ENCODE measurements at regions not wholly inside any gene's neighbourhood (a gene's known extent, or its start where the extent isn't known, plus 50 kb on each side); places are given as distances from the start of the nearest gene placed in this dataset.
"Not testable (repeated sequence)": the region's sequence is repeated elsewhere in the genome, so short reads cannot be mapped to it uniquely, and the experiment has no call there.

- no peak for DNase-seq (ENCODE audit: low read depth in 2 of 2)
These were observed 307.7 kb upstream of the ARSJ start for GRCh38 chr4:114287079-114287696.

DNA sequence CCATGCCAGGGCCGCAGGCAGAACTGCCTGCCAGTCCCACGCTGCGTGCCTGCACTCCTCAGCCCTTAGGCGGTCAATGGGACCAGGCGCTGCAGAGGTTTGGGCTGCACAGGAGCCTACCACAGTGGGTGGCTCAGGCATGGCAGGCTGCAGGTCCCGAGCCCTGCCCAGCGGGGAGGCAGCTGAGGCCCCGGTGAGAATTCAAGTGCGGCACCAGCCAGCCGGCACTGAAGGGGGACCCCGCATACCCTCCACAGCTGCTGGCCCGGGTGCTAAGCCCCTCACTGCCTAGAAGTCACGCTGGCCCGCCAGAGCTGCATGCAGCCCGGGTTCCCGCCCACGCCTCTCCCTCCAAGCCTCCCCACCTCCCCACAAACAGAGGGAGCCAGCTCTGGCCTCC lies 302.5 kb upstream of the UGT8 start:
- DNase-seq (ENCODE audit: low read depth in 2 of 2) = no peak

- no peak for DNase-seq (ENCODE audit: low read depth in 2 of 2)
These were observed 296.1 kb upstream of the UGT8 start for GRCh38 chr4:114302472-114302871.

DNA sequence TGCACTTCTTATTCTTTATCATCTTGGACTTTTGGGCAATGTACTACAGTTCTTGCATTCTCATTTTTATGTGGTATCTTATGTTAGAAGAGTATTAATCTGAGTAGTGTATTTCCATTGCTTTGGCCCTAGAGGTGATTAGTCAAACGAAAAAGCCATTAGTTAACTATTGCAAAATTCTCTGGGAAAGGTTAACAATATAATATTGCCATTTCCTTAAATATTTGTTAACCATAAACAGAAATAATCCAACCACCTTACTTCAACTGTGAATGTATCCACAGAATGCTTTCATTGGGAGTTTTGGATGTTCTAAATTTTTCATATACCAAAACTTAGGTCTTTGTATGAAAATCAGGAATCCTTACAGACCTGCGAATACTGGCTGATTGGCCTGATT lies 294.6 kb upstream of the UGT8 start:
- DNase-seq (ENCODE audit: low read depth in 2 of 2) = no peak

- no peak for DNase-seq (ENCODE audit: low read depth in 2 of 2)
These were observed 294.0 kb upstream of the UGT8 start for GRCh38 chr4:114304567-114304966.

GRCh38 chr4:114306946-114307345 lies 291.7 kb upstream of the UGT8 start:
- DNase-seq (ENCODE audit: low read depth in 2 of 2) = no peak

DNA sequence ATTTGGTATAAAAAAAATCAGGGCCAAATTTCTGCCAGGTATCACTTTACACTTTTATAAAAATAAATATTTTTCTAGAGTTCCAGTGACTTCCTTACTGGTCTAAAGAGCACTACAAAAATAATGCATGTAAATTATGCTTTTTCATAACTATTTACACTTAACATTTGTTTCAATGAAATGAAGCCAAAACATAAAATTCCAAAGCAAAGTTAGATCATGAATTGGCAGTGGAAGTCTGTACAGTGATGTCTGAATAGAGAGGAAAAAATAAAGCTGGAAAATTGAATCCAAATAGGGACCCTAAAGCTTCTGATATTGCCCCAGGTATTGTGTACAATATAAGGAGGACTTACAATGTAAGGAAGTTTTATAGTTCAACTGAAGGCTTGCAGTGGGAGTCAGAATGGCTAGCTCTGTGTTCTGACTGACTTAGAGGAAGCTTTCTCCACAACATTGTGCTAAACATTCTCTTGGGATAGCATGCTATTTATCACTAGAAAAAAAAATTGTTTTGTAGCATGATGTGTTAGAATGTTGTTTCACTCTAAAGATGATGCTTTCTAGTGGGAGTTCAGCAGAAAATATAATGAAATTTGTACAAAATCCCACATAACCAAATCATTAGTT lies 288.2 kb upstream of the UGT8 start:
- no peak for DNase-seq (ENCODE audit: low read depth in 2 of 2)

- no peak for DNase-seq (ENCODE audit: low read depth in 2 of 2)
These were observed 286.8 kb upstream of the UGT8 start for GRCh38 chr4:114311787-114312186.

- no peak for DNase-seq (ENCODE audit: low read depth in 2 of 2)
These were observed 286.3 kb upstream of the UGT8 start for GRCh38 chr4:114312338-114312737.

DNA sequence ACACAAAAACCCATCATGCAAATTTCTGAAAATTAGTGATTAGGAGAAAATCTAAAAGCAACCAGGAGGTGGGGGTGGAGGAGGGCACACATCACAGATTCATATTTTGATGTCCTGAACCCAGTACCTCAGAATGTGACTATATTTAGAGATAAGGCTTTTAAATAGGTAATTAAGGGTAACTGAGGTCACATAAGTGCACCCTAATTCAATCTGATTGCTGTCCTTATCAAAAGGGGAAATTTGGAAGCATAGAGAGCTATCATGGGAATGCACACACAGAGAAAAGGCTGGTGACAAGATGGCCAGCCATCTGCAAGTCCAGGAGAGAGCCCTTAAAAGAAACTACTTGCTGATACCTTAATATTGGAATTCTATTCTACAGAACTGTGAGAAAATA lies 281.8 kb upstream of the UGT8 start:
- DNase-seq (ENCODE audit: low read depth in 2 of 2) = no peak

DNA sequence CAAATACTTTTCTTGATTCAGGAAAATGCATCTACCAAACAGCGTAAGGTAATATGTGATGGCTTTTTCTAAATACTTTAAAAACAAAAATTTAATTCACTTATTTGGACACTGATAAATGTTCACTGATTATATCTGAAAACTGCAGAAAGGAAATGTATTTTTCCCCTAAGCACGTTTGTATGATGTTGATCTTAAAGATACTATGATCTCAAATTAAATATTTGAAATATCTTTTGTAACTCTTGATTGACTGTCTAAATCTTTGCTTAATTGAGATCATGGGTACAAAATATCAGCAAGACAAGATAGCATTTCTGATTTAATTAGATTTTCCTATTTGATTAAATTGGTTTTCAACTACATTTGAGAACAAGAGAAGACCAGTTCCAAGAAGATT lies 281.0 kb upstream of the UGT8 start:
- no peak for DNase-seq (ENCODE audit: low read depth in 2 of 2)

DNA sequence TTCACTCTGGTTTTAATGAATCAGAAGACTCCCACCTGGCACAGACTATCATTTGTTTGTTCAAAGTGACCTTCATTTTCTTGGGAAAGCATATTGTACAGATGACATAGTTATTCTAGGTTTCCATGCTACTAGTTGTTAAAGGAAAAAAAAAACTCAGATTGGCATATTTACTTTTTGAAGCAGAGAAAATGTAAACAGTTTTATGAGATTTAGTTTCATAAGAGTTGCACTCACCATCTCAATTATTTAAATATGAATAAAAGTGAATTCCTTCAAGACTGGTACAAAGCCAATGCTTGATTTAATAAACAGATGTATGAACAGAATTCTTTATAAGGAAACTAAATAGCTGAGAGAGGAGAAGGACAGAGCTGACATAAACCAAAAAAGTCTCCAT lies 280.3 kb upstream of the UGT8 start:
- DNase-seq (ENCODE audit: low read depth in 2 of 2) = no peak

- no peak for DNase-seq (ENCODE audit: low read depth in 2 of 2)
These were observed 278.5 kb upstream of the UGT8 start for GRCh38 chr4:114320126-114320525.

DNA sequence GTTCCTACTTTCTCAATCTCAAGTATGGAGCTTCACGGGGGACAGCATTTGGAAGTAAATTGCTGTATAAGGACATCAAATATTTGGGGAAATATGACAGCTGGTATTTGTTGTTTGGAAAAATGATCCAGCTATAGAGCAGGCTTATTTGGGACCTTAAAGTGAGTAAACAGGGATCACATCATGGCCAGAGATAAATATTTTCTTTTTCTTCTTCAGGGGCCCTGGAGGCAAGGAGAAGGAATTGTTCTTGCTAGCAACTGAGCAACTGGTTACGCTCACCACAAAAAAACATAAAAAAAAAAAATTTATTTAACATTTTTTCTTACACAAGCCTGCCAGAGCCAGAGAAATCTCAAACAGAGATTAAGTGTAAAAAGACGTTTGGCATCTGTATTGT lies 277.2 kb upstream of the UGT8 start:
- DNase-seq (ENCODE audit: low read depth in 2 of 2) = no peak

DNA sequence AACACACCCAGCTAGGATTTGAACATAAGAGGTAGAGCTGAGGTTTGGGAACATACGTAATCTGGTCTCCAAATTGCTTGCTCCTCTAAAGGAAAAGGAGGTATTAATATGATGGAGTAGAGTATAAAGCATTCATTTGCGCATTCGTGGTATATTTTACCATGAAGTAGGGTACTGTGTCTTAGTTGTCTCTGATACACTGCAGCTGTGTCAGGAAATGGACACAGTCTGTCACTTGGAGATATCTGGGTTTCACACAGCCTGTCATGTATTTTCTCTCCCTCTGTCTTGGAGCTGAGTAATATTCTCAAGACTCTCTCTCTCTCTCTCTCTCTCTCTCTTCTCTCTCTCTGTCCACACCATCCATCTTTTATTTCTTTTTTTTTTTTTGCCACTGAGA lies 274.8 kb upstream of the UGT8 start:
- DNase-seq (ENCODE audit: low read depth in 2 of 2) = no peak

DNA sequence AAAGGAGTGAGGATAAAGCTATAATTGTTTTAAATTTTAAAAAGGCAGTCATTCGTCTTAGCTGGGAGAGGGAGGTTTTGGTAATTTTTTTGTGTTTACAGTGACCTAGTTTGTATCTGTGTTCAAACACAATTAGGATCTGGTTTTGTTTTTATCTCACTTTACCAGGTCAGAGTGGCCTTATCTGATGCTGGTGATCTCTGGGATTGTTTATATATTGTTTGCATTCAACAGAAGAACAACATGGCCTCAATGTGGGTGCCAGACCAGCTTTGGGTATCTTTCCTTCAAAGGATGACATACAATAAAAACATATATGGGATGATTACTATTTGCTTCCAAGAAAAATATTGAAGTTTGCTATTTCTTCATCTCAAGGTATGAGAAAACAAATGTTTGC lies 272.2 kb upstream of the UGT8 start:
- DNase-seq (ENCODE audit: low read depth in 2 of 2) = no peak

DNA sequence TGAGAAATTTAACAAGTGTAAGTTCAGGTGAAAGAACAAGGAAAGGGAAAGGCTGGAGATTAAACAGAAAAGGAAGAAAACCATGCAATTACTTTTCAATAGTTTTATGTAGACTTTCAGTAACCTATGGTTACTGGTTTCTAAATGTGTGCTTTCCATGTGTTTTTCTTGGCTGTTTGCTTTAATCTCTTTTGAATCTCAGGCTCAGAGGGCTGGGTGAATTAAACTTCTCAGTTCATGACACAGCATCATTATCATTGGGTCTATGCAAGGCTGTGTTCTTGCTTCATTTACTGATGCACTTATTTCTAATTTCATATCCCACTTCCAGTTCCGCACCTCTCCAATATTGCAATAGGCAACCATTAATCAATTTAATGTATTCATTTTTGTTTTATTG lies 266.5 kb upstream of the UGT8 start:
- DNase-seq (ENCODE audit: low read depth in 2 of 2) = no peak

DNA sequence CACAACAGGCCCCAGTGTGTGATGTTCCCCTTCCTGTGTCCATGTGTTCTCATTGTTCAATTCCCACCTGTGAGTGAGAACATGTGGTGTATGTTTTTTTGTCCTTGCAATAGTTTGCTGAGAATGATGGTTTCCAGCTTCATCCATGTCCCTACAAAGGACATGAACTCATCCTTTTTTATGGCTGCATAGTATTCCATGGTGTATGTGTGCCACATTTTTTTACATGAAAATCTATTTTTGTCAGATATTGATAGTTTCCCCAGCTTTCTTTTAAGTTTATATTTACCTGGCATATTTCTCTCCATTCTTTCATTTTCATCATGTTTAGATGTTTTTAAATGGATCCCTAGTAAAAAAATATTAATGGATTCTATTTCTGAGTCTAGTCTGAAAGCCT lies 264.2 kb upstream of the UGT8 start:
- not testable (repeated sequence) for DNase-seq (ENCODE audit: low read depth in 2 of 2)

GRCh38 chr4:114334884-114335330 lies 263.7 kb upstream of the UGT8 start:
- no peak for DNase-seq (ENCODE audit: low read depth in 2 of 2)

DNA sequence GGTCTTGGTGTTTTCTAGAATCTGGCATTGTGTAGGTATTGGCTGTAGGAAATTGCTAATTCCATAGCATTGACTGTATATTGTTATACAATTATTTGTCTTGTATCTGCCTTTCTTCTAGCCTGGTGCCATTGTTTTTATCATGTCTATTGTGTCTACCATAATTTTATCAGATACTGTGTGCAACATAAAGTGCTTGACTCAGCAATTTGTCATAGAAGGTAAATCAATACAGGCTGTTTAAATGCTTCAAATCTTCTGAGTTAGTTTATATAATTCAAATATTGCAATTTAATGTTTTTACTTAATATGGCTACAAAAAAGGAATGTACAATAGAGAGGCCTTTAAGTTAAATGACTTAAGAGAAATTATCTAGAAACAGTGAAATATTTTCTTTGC lies 263.3 kb upstream of the UGT8 start:
- no peak for DNase-seq (ENCODE audit: low read depth in 2 of 2)

GRCh38 chr4:114343015-114343414 lies 255.6 kb upstream of the UGT8 start:
- no peak for DNase-seq (ENCODE audit: low read depth in 2 of 2)

- DNase-seq (ENCODE audit: low read depth in 2 of 2) = no peak
These were observed 248.9 kb upstream of the UGT8 start for GRCh38 chr4:114349543-114350175.

DNA sequence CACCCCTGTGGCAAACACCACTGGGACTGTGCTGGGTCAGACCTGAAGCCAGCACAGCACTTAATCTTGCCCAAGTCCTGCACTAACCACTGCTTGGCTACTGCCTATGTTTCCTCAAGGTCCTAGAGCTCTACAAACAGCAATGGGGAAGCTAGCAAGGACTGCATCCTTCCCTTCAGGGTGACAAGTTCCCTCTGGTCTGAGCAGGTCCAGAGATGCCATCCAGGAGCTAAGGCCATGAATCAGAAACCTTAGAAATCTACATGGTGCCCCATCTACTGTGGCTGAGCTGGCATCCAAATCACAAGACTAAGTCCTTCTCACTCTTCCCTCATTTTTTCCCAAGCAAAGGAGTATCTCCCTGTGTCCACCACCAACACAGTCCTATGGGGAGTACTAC lies 239.7 kb upstream of the UGT8 start:
- DNase-seq (ENCODE audit: low read depth in 2 of 2) = no peak

- DNase-seq (ENCODE audit: low read depth in 2 of 2) = no peak
These were observed 237.4 kb upstream of the UGT8 start for GRCh38 chr4:114361249-114361648.
